AG08396 (cell line): ENCODE measurements at regions not wholly inside any gene's neighbourhood (a gene's known extent, or its start where the extent isn't known, plus 50 kb on each side); places are given as distances from the start of the nearest gene placed in this dataset.
"Not testable (repeated sequence)": the region's sequence is repeated elsewhere in the genome, so short reads cannot be mapped to it uniquely, and the experiment has no call there.

Experiments used
- DNase-seq: peaks from one replicate; pipeline ENCODE4 v3.0.0; 2012; ENCODE audit warnings: low spot score, mixed read lengths

- DNase-seq = no peak
Measured at GRCh38 chr18:39600894-39601293, 2035.3 kb upstream of the CELF4 start.

GRCh38 chr18:39599251-39599650, 2033.7 kb upstream of the CELF4 start:
- no peak for DNase-seq

GRCh38 chr18:39596891-39597290, 2031.3 kb upstream of the CELF4 start:
- no peak for DNase-seq

GRCh38 chr18:39596221-39596620, 2030.6 kb upstream of the CELF4 start:
- DNase-seq = no peak

GRCh38 chr18:39594206-39594605, 2028.6 kb upstream of the CELF4 start:
- no peak for DNase-seq

GRCh38 chr18:39591649-39592048, 2026.1 kb upstream of the CELF4 start:
- no peak for DNase-seq

- DNase-seq = no peak
Measured at GRCh38 chr18:39589496-39589895, 2023.9 kb upstream of the CELF4 start.

- no peak for DNase-seq
Measured at GRCh38 chr18:39587586-39587985, 2022.0 kb upstream of the CELF4 start.

- DNase-seq = no peak
Measured at GRCh38 chr18:39586741-39587140, 2021.1 kb upstream of the CELF4 start.

- DNase-seq = no peak
Measured at GRCh38 chr18:39574897-39575296, 2009.3 kb upstream of the CELF4 start.

GRCh38 chr18:39571511-39571910, 2005.9 kb upstream of the CELF4 start:
- DNase-seq = peak; percentile 18

GRCh38 chr18:39565551-39566230, 2000.1 kb upstream of the CELF4 start:
- DNase-seq = not testable (repeated sequence)

GRCh38 chr18:39564716-39565115, 1999.1 kb upstream of the CELF4 start:
- DNase-seq = no peak

- no peak for DNase-seq
Measured at GRCh38 chr18:39561126-39561525, 1995.5 kb upstream of the CELF4 start.

GRCh38 chr18:39558658-39559057, 1993.1 kb upstream of the CELF4 start:
- DNase-seq = no peak

GRCh38 chr18:39555496-39555895, 1989.9 kb upstream of the CELF4 start:
- no peak for DNase-seq

- DNase-seq = no peak
Measured at GRCh38 chr18:39550701-39551100, 1985.1 kb upstream of the CELF4 start.

- DNase-seq = no peak
Measured at GRCh38 chr18:39549144-39549543, 1983.5 kb upstream of the CELF4 start.

- DNase-seq = no peak
Measured at GRCh38 chr18:39531659-39532058, 1966.1 kb upstream of the CELF4 start.

GRCh38 chr18:39529358-39529757, 1963.8 kb upstream of the CELF4 start:
- DNase-seq = no peak

GRCh38 chr18:39527465-39527864, 1961.9 kb upstream of the CELF4 start:
- no peak for DNase-seq

GRCh38 chr18:39524370-39524769, 1958.8 kb upstream of the CELF4 start:
- no peak for DNase-seq

GRCh38 chr18:39523281-39523680, 1957.7 kb upstream of the CELF4 start:
- DNase-seq = peak; percentile 35

- DNase-seq = no peak
Measured at GRCh38 chr18:39521164-39521563, 1955.6 kb upstream of the CELF4 start.
